GM19372 (cell line): ENCODE measurements at regions not wholly inside any gene's neighbourhood (a gene's known extent, or its start where the extent isn't known, plus 50 kb on each side); places are given as distances from the start of the nearest gene placed in this dataset.
"Not testable (repeated sequence)": the region's sequence is repeated elsewhere in the genome, so short reads cannot be mapped to it uniquely, and the experiment has no call there.

ENCODE experiments used
- ATAC-seq: cut with Tn5 transposase; IDR thresholded peaks from one replicate; pipeline ENCODE4 v1.9.1; 2021; ENCODE audit warnings: mild to moderate bottlenecking, low read depth, moderate library complexity; ENCODE audit not compliant: unreplicated experiment

DNA sequence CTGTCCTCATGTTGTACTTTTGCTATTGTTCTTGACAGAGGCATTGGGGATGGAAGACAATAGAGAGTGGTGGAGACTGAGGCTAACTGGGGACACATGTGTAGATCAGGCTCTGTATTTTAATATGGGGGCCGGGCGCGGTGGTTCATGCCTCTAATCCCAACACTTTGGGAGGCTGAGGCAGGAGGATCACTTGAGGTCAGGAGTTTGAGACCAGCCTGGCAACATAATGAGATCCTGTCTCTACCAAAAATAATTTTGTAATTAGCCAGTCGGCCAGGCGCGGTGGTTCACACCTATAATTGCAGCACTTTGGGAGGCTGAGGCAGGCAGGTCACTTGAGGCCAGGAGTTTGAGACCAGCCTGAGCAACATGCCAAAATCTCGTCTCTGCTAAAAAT, 72.5 kb upstream of the FOXK1 start:
- ATAC-seq, result not testable (repeated sequence)

GRCh38 chr7:4610768-4611467, 71.2 kb upstream of the FOXK1 start:
- ATAC-seq, result peak; percentile 63

- ATAC-seq, result no peak
These were observed 69.9 kb upstream of the FOXK1 start for GRCh38 chr7:4612237-4612636.

DNA sequence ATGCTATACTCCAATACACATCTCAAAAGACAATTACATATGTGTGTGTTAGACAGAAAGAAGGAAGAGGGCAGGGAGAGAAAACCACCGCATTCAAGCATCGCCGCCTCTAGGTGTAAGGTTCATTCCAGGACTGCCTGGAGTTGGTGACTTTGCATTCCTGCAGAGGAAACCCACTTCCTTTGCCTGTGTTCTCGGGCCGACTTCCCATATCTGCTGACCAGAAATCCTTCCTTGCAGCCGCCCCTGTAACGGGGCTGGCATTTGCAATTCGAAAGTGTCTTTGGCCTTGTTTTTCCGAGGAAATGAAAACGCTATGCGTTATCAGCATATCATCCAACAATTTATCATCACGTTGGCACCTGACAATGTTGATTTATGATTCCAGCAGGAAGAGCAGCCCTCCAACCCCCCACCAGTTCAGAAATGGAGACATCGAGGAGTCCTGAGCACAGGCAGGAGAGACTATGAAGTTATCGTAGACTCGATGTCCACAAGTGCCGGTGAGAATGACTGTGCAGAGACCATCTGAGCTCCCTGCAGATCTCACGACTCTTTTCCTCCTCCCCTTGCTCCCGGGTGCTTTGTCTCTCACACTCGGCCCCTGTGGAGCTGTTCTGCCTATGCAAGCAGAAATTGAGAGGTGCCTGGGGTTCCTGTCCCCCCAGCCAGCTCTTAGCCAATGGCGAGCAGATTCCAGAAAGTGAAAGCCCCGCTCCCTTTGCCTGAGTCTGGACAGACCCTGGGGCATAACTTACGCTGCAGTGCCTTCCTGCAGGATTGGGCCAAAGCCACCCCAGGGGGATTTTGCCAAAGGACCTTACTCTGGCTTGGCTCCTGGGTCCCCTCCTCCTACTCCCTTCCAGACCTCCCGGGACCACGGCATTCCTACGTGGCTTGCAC, 68.9 kb upstream of the FOXK1 start:
- no peak for ATAC-seq

DNA sequence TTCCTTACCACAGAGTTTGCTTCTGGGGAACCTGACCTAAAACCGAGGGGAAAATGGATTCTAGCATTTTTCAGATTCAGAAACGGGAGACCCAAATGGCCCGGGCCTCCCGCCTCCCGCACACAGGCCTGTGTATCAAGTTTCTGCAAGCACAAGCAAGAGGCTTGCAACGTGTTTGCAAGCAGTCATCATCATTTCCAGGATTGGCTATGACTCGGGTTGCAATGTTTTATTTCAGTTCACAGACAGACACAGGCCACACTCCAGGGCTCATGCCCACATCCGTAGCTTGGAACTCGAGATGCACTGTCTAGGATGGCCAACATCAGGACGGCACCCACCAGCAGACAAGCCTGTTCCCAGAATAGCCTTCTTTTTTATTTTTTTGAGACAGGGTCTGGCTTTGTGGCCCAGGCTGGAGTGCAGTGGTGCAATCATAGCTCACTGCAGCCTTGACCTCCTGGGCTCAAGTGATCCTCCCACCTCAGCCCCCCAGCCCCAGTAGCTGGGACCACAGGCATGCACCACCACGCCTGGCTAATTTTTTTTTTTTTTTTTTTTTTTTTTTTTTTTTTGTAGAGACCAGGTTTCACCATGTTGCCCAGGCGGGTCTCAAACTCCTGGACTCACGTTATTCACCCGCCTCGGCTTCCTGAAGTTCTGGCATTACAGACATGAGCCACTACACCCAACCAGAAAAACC, 68.1 kb upstream of the FOXK1 start:
- ATAC-seq, result no peak

- no peak for ATAC-seq
These were observed 66.0 kb upstream of the FOXK1 start for GRCh38 chr7:4616116-4616515.

DNA sequence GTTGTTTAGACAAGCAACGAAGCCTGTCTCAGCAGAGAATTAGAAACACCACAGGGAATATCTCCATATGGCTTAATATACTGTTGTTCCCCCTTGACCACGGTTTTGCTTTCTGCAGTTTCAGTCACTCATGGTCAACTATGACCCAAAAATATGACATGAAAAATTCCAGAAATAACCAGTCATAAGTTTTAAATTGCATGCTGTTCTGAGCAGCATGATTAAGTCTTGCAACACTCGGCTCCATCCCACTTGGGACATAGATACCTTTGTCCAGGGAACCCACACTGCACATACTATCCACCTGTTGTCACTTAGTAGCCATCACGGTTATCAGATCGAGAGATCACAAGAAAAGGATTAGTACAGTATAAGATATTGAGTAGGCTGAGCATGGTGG, 60.7 kb upstream of the FOXK1 start:
- no peak for ATAC-seq

DNA sequence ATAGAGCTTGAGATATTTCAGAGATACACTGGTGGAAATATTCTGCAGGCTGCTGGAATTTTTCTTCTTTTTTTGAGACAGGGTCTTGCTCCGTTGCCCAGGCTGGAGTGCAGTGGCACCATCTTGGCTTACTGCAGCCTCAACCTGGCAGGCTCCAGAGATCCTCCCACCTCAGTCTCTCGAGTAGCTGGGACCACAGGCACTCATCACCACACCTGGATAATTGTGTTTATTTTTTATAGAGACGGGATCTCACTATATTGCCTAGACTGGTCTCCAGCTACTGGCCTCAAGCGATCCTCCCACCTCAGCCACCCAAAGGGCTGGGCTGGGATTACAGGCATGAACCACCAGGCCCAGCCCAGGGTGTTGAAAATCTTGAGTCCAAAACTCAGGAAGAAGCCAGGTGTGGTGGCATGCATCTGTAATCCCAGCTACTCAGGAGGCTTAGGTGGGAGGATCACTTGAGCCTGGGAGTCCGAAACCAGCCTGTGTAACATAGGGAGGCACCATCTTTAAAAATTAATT, 55.7 kb upstream of the FOXK1 start:
- no peak for ATAC-seq

- ATAC-seq, result no peak
These were observed 52.7 kb upstream of the FOXK1 start for GRCh38 chr7:4629287-4629895.

GRCh38 chr7:4631380-4632179, 50.5 kb upstream of the FOXK1 start:
- no peak for ATAC-seq
